PFSK-1 (cell line): ENCODE measurements at regions not wholly inside any gene's neighbourhood (a gene's known extent, or its start where the extent isn't known, plus 50 kb on each side); places are given as distances from the start of the nearest gene placed in this dataset.

Source experiments
- FOXP2 ChIP-seq: optimal IDR thresholded peaks from 2 replicates; pipeline ENCODE3; 2011; ENCODE audit warnings: borderline replicate concordance, control low read depth, inconsistent platforms; ENCODE audit not compliant: insufficient read depth; ENCODE audit errors: extremely low read length, extremely low read depth
- POLR2AphosphoS5 ChIP-seq: IDR thresholded peaks from 2 replicates; pipeline ENCODE4 v1.6.1; 2012; ENCODE audit warnings: low read depth, mild to moderate bottlenecking, control low read depth, low read length, moderate library complexity
- SIN3A ChIP-seq: IDR thresholded peaks from 2 replicates; pipeline ENCODE4 v1.6.1; 2012; ENCODE audit warnings: mild to moderate bottlenecking, low read length, moderate library complexity, borderline replicate concordance; ENCODE audit not compliant: insufficient read depth
- TAF1 ChIP-seq: IDR thresholded peaks from 2 replicates; pipeline ENCODE4 v1.6.1; 2012; ENCODE audit warnings: low read length, control low read depth, borderline replicate concordance; ENCODE audit not compliant: insufficient read depth
- TF ChIP-seq, protein P1 (sequence below), 2 experiments: IDR thresholded peaks; 2 replicates each; pipeline versions ENCODE4 v1.6.1 to v1.8.0; 2011 to 2012; ENCODE audit warnings: low read depth in 2 of 2, low read length in 2 of 2, control low read depth in 1 of 2, inconsistent platforms in 1 of 2, mild to moderate bottlenecking in 1 of 2, moderate library complexity in 1 of 2; ENCODE audit not compliant: insufficient read depth in 1 of 2

DNA sequence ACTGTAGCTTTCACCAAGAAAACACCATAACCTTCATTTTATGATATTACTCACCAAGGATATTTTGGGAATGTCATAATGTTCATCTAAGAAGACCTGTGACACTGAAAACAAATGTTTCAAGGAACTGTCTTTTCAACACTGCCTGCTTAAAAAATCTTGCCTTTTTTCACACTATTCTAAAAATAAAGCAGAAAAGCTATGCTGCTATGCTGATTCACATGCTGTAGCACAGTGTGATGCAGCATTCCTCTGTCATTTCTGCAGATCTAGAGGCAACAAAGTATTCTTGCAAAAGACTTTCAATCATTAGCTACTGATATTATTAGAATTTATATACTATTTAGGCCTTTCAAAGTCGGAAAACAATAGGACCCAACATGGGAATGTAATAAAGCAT is 525.7 kb downstream of the UQCRFS1 start:
- TF ChIP-seq TAF1 (no peak), FOXP2 (no peak), POLR2AphosphoS5 (no peak), SIN3A (no peak)
- TF ChIP-seq, protein P1, sequence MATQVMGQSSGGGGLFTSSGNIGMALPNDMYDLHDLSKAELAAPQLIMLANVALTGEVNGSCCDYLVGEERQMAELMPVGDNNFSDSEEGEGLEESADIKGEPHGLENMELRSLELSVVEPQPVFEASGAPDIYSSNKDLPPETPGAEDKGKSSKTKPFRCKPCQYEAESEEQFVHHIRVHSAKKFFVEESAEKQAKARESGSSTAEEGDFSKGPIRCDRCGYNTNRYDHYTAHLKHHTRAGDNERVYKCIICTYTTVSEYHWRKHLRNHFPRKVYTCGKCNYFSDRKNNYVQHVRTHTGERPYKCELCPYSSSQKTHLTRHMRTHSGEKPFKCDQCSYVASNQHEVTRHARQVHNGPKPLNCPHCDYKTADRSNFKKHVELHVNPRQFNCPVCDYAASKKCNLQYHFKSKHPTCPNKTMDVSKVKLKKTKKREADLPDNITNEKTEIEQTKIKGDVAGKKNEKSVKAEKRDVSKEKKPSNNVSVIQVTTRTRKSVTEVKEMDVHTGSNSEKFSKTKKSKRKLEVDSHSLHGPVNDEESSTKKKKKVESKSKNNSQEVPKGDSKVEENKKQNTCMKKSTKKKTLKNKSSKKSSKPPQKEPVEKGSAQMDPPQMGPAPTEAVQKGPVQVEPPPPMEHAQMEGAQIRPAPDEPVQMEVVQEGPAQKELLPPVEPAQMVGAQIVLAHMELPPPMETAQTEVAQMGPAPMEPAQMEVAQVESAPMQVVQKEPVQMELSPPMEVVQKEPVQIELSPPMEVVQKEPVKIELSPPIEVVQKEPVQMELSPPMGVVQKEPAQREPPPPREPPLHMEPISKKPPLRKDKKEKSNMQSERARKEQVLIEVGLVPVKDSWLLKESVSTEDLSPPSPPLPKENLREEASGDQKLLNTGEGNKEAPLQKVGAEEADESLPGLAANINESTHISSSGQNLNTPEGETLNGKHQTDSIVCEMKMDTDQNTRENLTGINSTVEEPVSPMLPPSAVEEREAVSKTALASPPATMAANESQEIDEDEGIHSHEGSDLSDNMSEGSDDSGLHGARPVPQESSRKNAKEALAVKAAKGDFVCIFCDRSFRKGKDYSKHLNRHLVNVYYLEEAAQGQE (IDR thresholded peaks at IDR 0.05; ENCODE audit: insufficient read depth in 1 of 2, low read depth in 2 of 2, low read length in 2 of 2) = no peak

DNA sequence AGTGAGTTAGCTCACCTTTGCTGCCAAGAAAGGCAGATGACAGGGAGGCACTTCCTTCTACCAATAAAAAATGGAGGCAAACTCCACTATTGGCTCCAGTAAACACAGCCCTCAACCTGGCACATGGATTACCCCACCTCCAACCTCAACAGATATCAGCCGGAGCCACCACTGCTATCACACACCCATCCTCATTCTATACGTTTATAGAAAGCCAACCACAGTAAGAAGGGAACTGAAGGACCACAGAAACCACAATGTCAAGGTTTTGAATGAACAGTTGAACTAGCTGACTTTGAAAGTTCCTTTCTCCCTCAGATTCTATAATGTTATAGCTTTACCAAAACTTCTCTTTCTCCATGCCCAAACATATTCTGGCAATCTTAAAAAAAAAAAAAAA is 526.2 kb downstream of the UQCRFS1 start:
- TF ChIP-seq TAF1 (no peak), FOXP2 (no peak), POLR2AphosphoS5 (no peak), SIN3A (no peak)
- TF ChIP-seq, protein P1 (IDR thresholded peaks at IDR 0.05; ENCODE audit: insufficient read depth in 1 of 2, low read depth in 2 of 2, low read length in 2 of 2) = no peak

DNA sequence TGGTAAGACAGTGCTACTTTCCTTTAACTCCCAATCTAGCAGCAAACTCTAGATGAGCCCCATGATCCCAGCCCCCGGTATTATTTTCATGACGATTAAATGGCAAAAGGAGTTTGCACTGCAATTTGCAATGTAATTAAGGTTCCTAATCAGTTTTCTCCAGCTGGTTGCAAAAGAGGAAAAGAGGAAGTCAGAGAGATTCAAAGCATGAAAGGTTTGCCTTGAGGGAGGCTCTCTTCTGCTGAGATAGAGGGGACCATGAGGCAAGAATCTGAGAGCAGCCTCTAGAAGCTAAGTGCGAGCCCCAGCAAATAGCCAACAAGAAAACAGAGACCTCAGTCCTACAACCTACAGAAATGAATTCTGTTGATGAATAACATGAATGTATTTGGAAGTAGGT is 527.1 kb downstream of the UQCRFS1 start:
- TF ChIP-seq, protein P1 (IDR thresholded peaks at IDR 0.05; ENCODE audit: insufficient read depth in 1 of 2, low read depth in 2 of 2, low read length in 2 of 2) = no peak
- no peak for TF ChIP-seq FOXP2
- TF ChIP-seq POLR2AphosphoS5 = no peak
- no peak for TF ChIP-seq SIN3A
- no peak for TF ChIP-seq TAF1

DNA sequence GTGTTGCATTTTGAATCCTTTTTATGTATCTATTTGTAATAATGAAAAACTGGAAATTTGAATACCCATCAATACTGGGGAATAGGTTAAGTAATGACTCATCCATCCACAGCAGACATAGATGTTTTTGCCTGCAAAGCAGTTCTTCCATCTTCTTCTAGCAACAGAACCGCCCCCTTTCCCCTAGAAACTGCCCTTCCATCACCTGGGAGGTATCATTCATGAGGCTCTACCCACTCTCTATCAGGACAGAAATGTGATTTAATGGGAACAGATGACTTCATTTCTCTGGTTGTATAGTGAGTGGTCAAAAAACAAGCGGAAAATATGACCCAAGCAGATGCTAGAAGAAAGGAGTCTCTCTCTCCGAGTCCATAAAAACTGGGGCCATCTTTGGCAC is 532.8 kb downstream of the UQCRFS1 start:
- TF ChIP-seq FOXP2 = no peak
- no peak for TF ChIP-seq SIN3A
- TF ChIP-seq, protein P1 (IDR thresholded peaks at IDR 0.05; ENCODE audit: insufficient read depth in 1 of 2, low read depth in 2 of 2, low read length in 2 of 2) = no peak
- no peak for TF ChIP-seq POLR2AphosphoS5
- TF ChIP-seq TAF1 = no peak

DNA sequence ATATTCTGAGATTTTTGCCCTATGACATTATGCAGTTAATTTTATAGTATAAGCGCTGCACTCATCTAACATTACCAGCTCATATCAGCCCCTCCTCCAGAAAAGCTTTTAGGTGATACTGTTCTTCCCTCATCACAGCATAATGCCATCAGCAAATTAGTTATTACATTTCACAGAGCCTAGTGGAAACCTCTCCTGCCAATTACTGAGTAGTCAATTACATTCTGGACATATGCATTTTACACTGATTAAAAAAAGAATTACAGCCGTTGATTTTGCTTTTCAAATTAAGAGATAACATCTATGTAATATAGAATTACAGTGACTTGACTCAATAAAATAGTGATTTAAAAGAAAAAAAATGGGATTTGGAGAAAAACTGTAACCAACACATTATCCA is 542.1 kb downstream of the UQCRFS1 start:
- TF ChIP-seq SIN3A (no peak), POLR2AphosphoS5 (no peak), FOXP2 (no peak), TAF1 (no peak)
- TF ChIP-seq, protein P1 (IDR thresholded peaks at IDR 0.05; ENCODE audit: insufficient read depth in 1 of 2, low read depth in 2 of 2, low read length in 2 of 2) = no peak
